OCI-LY3 (cell line): ENCODE measurements at regions not wholly inside any gene's neighbourhood (a gene's known extent, or its start where the extent isn't known, plus 50 kb on each side); places are given as distances from the start of the nearest gene placed in this dataset.

Source experiments
- CTCF ChIP-seq: fragments of 200-600, 300-600 bp; sonication (generic); IDR thresholded peaks from 2 replicates; pipeline ENCODE4 v1.5.1; 2014; ENCODE audit warnings: antibody characterized with exemption, low read length, low read depth
- EZH2phosphoT487 ChIP-seq: fragments of 200-600 bp; shearing (Covaris generic); IDR thresholded peaks from 2 replicates; pipeline ENCODE4 v1.6.1; 2018; ENCODE audit warnings: antibody characterized with exemption, mixed run types, low read depth

GRCh38 chr15:55003965-55004873 lies 192.5 kb downstream of the RSL24D1 start:
- TF ChIP-seq CTCF, result no peak
- no peak for TF ChIP-seq EZH2phosphoT487
